ENCODE measurements at regions not wholly inside any gene's neighbourhood (a gene's known extent, or its start where the extent isn't known, plus 50 kb on each side); places are given as distances from the start of the nearest gene placed in this dataset.

DNA sequence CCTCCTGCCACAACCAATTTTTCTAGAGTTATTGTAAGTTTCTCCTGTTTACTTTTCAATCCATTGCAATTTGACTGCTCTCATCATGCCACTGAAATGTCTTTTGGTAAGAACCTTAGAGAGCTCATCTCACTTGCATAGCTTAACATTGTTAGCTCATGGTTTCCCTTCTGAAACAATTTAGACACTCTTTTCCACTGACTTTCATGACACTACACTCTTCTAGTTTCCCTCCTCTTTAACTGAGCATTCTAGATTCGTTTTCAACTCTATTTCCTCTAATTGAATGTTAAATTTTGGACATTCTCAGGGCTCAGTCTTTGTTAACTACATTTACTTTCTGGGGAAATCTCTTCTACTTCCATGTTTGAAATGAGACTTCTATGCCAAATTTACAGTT, 369.1 kb downstream of the JRKL start:
- no peak for DNase-seq
- Histone ChIP-seq H3K27me3 (replicated peaks in 1 of 7) (no peaks in the 10 kb centered on the region), H3K9me3 (peaks cover 0 to 10% (median 0%) of the 10 kb centered on the region in 8 donors), H3K27ac (no peak overlapping the region), H3K4me3 (no peak overlapping the region), H3K4me1 (no peaks in the 10 kb centered on the region), H3K36me3 (no peaks in the 10 kb centered on the region)
- TF ChIP-seq CTCF (IDR thresholded peaks at IDR 0.05 in 8 of 11, conservative IDR thresholded peaks at IDR 0.05 in 3 of 11), result no peak
- no peak for TF ChIP-seq POLR2A (IDR thresholded peaks at IDR 0.05)
- no peak for TF ChIP-seq POLR2AphosphoS5 (IDR thresholded peaks at IDR 0.05)
- WGBS, 5 donors, result 19 to 32% (median 30%) methylated on average over 1 of the region's 1 CpG
- intact Hi-C loops (cut with DNase I; ENCODE audit: low total_unique reads), result no loop called here

DNA sequence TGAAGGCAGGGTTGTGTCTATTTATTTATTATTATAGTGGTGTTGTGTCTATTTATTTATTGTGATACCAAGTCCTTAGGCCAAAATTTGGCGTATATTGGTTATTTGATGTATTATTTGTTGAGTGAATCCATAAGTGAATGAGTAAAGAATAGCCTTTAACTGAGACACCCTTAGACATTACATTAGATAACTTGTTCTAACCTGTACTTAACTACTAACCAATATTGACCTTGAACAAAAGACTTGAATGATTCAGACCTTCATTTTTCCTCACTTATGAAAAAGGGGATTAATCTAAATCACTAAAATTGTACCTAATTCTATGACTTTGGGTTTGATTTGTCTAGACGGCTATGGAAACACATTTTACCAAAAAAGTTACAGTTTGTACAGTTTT, 370.5 kb downstream of the JRKL start:
- Histone ChIP-seq H3K27me3 (replicated peaks in 1 of 7) (no peaks in the 10 kb centered on the region), H3K9me3 (peaks cover 0 to 6% (median 0%) of the 10 kb centered on the region in 8 donors), H3K4me3 (no peak overlapping the region), H3K36me3 (no peaks in the 10 kb centered on the region), H3K4me1 (no peaks in the 10 kb centered on the region), H3K27ac (no peak overlapping the region)
- WGBS, 5 donors, result 86 to 90% (median 89%) methylated on average over 2 of the region's 2 CpGs
- DNase-seq, result no peak
- TF ChIP-seq POLR2A (IDR thresholded peaks at IDR 0.05) (no peak), POLR2AphosphoS5 (IDR thresholded peaks at IDR 0.05) (no peak), CTCF (IDR thresholded peaks at IDR 0.05 in 8 of 11, conservative IDR thresholded peaks at IDR 0.05 in 3 of 11) (no peak)
- intact Hi-C loops (cut with DNase I; ENCODE audit: low total_unique reads), result no loop called here

- Histone ChIP-seq H3K27ac (no peak overlapping the region), H3K4me3 (no peak overlapping the region), H3K27me3 (replicated peaks in 1 of 7) (no peaks in the 10 kb centered on the region), H3K9me3 (peaks cover 0 to 1% (median 0%) of the 10 kb centered on the region in 8 donors), H3K4me1 (no peaks in the 10 kb centered on the region), H3K36me3 (no peaks in the 10 kb centered on the region)
- TF ChIP-seq CTCF (IDR thresholded peaks at IDR 0.05 in 8 of 11, conservative IDR thresholded peaks at IDR 0.05 in 3 of 11) (no peak), POLR2AphosphoS5 (IDR thresholded peaks at IDR 0.05) (no peak), POLR2A (IDR thresholded peaks at IDR 0.05) (no peak)
- intact Hi-C loops (cut with DNase I; ENCODE audit: low total_unique reads), result no loop called here
- no peak for DNase-seq
Observed at GRCh38 chr11:96760815-96761214, 371.0 kb downstream of the JRKL start.

GRCh38 chr11:96761451-96761850, 371.6 kb downstream of the JRKL start:
- intact Hi-C loops (cut with DNase I; ENCODE audit: low total_unique reads), result no loop called here
- Histone ChIP-seq H3K27ac (no peak overlapping the region), H3K4me1 (no peaks in the 10 kb centered on the region), H3K27me3 (replicated peaks in 1 of 7) (no peaks in the 10 kb centered on the region), H3K9me3 (no peaks in the 10 kb centered on the region), H3K4me3 (no peak overlapping the region), H3K36me3 (no peaks in the 10 kb centered on the region)
- TF ChIP-seq POLR2AphosphoS5 (IDR thresholded peaks at IDR 0.05) (no peak), POLR2A (IDR thresholded peaks at IDR 0.05) (no peak), CTCF (IDR thresholded peaks at IDR 0.05 in 8 of 11, conservative IDR thresholded peaks at IDR 0.05 in 3 of 11) (no peak)
- DNase-seq, result no peak
- 67 to 95% (median 75%) methylated on average over 1 of the region's 1 CpG for WGBS, 5 donors
